Endodermal cell (in vitro differentiated cells): ENCODE measurements at regions not wholly inside any gene's neighbourhood (a gene's known extent, or its start where the extent isn't known, plus 50 kb on each side); places are given as distances from the start of the nearest gene placed in this dataset.
A peak's percentile ranks its signal among the peaks of the same experiment; 100 is the strongest.

Experiments
- DNase-seq: peaks from one replicate; pipeline ENCODE4 v3.0.0-alpha.2; 2017
- H3K27ac ChIP-seq: 2 replicates; pipeline ENCODE4 v1.5.1; 2013; ENCODE audit warnings: mild to moderate bottlenecking, low read depth, low read length, moderate library complexity
- H3K27me3 ChIP-seq: 2 replicates; pipeline ENCODE4 v1.6.1; 2013; ENCODE audit warnings: mild to moderate bottlenecking, low read length, moderate library complexity; ENCODE audit not compliant: insufficient read depth, control insufficient read depth, poor library complexity, severe bottlenecking
- H3K36me3 ChIP-seq: 2 replicates; pipeline ENCODE4 v1.7.0; 2013; ENCODE audit warnings: mild to moderate bottlenecking, low read length, moderate library complexity; ENCODE audit not compliant: control insufficient read depth, insufficient read depth
- H3K4me1 ChIP-seq: one replicate; pipeline ENCODE4 v1.7.0; 2013; ENCODE audit warnings: low read length; ENCODE audit not compliant: control insufficient read depth, insufficient read depth
- H3K4me3 ChIP-seq: 2 replicates; pipeline ENCODE4 v1.5.1; 2013; ENCODE audit warnings: mild to moderate bottlenecking, low read length, moderate library complexity
- H3K9ac ChIP-seq: 2 replicates; pipeline ENCODE4 v1.6.1; 2013; ENCODE audit warnings: mild to moderate bottlenecking, low read length, moderate library complexity; ENCODE audit not compliant: poor library complexity, severe bottlenecking; ENCODE audit errors: extremely low read depth
- H3K9me3 ChIP-seq: 2 replicates; pipeline ENCODE4 v1.6.1; 2013; ENCODE audit warnings: mild to moderate bottlenecking, low read length, moderate library complexity; ENCODE audit not compliant: control insufficient read depth
- H3K27ac Mint-ChIP-seq: 2 replicates; pipeline ENCODE4 v1.8.0; 2020; ENCODE audit warnings: mixed read lengths
- H3K27me3 Mint-ChIP-seq: 2 replicates; pipeline ENCODE4 v1.8.0; 2021; ENCODE audit warnings: mild to moderate bottlenecking, mixed read lengths; ENCODE audit not compliant: insufficient read depth
- H3K36me3 Mint-ChIP-seq: 2 replicates; pipeline ENCODE4 v1.8.0; 2020; ENCODE audit warnings: low read depth, mixed read lengths
- H3K4me1 Mint-ChIP-seq: 2 replicates; pipeline ENCODE4 v1.8.0; 2020; ENCODE audit warnings: mixed read lengths
- H3K4me3 Mint-ChIP-seq: 2 replicates; pipeline ENCODE4 v1.8.0; 2020; ENCODE audit warnings: mild to moderate bottlenecking, moderate library complexity, mixed read lengths
- H3K9me3 Mint-ChIP-seq: 2 replicates; pipeline ENCODE4 v1.8.0; 2020; ENCODE audit warnings: mild to moderate bottlenecking, mixed read lengths
- WGBS, 2 experiments: methylation state at CpG; one replicate each; pipeline versions ENCODE4 v1.1.5 to v1.1.7; 2013; ENCODE audit warnings: missing lambda C conversion rate in 2 of 2, mixed read lengths in 1 of 2; ENCODE audit not compliant: insufficient coverage in 1 of 2, insufficient read length in 1 of 2; 5-methylcytosine and 5-hydroxymethylcytosine counted together
- TF ChIP-seq, protein P1 (sequence below): fragments of 200-600 bp; sonication (generic); conservative IDR thresholded peaks from 2 replicates; pipeline ENCODE4 v1.5.0; 2021; ENCODE audit warnings: antibody characterized with exemption, mild to moderate bottlenecking

DNA sequence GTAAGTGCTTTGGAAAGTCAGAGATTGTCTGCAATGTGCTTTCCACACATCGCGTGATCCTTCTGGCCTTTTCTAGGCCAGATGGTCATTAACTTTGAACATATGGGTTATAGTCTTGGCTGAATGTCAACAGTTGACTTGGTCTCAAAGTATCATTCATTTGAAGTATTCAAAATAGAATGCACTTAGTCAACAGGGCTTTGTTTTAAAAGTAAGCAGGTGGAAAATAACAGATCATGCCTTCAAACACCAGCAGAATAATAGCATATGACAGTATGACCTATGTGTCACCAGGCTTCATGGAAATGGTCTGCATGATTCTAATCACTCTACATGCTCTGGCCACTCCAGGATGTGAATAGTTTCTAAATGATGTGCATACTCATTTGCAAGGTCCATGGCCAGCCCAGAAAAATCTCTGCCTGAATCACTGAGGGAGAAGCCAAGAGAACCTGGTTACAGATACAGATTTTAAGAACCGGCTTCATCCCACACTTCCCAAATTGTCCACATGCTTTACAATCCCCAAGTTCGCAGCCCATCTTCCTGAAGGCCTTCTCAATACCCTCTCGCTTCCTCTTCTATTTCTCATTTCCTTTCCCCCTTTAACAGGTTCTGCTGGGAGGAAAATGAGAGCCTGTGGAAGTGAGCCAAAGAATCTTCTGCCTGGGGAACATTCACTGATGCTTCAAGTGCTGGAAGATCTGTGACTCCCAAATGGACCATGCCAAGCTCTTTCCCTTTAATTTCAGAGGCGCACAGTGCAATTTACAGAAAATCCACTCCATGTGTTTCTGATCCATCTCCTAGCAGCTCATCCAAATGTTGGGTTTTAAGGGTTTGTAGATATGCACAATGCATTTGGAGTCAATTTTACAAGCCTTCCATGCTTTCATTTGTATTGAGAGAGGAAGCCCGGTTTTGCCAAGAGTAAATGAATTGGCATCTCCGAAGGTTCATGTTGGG, 122.8 kb upstream of the GDF10 start:
- WGBS, 2 experiments = 96% methylated on average over 7 to 8 of the region's 8 CpGs

DNA sequence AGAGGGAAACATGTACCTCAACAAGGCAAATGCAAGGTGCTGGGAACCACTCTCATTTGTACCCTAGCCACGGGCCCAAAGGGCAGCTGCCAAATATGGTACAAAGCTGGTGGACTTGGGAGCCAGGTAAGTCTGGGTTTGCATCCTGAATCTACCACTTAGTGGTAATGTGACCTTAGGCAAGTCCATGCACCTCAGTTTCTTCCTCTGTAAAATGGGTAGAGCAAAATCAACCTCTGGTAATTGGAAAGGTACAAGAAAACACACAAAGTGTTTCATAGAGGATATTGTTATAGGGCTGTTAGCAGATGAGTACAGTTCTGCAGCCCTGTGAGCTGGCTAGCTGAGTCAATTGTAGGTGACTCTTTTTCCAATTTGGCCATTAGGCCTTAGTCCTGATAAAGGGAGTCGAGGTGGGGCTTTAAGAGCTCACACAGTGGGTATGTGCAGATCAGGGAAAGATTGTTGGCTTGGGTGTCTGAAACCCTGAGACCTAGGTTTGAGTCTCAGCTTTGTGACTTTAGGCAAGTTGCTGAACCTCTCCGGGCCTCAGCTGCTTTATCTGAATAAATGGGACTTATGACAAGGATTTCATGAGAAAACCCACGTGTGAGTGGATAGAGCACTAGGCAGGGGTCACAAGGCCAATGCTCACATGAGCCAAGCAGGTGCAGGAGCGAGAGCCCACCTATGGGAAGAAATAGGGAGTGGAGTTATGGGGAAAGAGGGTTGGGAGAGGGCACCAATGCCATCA, 121.3 kb upstream of the GDF10 start:
- H3K36me3 ChIP-seq = no peaks in the 10 kb centered on the region

More for the DNA sequence above, 122.8 kb upstream of the GDF10 start:
- H3K36me3 Mint-ChIP-seq = no peaks in the 10 kb centered on the region
- Histone ChIP-seq H3K27me3 (peaks cover 23% of the 10 kb centered on the region), H3K9ac (no peak overlapping the region), H3K27ac (no peak overlapping the region), H3K4me1 (no peaks in the 10 kb centered on the region), H3K4me3 (no peak overlapping the region), H3K9me3 (no peaks in the 10 kb centered on the region), H3K36me3 (no peaks in the 10 kb centered on the region)
- DNase-seq = peak; percentile 11
- no peak overlapping the region for H3K27ac Mint-ChIP-seq
- peaks cover 4% of the 10 kb centered on the region for H3K27me3 Mint-ChIP-seq
- H3K4me1 Mint-ChIP-seq = peaks cover 19% of the 10 kb centered on the region
- TF ChIP-seq, protein P1, sequence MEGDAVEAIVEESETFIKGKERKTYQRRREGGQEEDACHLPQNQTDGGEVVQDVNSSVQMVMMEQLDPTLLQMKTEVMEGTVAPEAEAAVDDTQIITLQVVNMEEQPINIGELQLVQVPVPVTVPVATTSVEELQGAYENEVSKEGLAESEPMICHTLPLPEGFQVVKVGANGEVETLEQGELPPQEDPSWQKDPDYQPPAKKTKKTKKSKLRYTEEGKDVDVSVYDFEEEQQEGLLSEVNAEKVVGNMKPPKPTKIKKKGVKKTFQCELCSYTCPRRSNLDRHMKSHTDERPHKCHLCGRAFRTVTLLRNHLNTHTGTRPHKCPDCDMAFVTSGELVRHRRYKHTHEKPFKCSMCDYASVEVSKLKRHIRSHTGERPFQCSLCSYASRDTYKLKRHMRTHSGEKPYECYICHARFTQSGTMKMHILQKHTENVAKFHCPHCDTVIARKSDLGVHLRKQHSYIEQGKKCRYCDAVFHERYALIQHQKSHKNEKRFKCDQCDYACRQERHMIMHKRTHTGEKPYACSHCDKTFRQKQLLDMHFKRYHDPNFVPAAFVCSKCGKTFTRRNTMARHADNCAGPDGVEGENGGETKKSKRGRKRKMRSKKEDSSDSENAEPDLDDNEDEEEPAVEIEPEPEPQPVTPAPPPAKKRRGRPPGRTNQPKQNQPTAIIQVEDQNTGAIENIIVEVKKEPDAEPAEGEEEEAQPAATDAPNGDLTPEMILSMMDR = no peak
- H3K9me3 Mint-ChIP-seq = peaks cover 3% of the 10 kb centered on the region
- H3K4me3 Mint-ChIP-seq = no peak overlapping the region

DNA sequence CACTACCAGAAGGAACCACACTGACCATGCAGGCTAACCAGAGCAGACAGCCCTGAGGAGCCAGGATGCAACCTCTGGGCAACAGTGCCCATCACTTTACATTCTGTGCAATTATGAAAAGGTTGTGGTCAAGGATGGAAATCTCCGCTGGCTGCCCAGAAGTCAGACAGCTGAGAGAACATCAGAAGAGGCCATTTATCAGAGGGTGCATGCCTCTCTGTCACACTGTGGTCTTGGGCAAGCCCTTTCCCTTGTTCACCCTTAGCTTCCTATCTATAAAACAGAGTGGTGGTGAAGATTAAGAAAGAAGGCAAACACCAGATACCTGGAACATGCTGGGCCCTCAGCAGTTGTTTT, 120.7 kb upstream of the GDF10 start:
- H3K4me1 Mint-ChIP-seq = peaks cover 18% of the 10 kb centered on the region
- 88% methylated on average over 1 of the region's 1 CpG; no CpG with 5 or more reads in 1 of the 2 experiments for WGBS, 2 experiments

More for the DNA sequence above, 121.3 kb upstream of the GDF10 start:
- H3K27me3 ChIP-seq = peaks cover 23% of the 10 kb centered on the region
- H3K27ac ChIP-seq = no peak overlapping the region
- peaks cover 19% of the 10 kb centered on the region for H3K4me1 Mint-ChIP-seq
- peak; percentile 25 for DNase-seq
- TF ChIP-seq, protein P1 = no peak
- H3K27ac Mint-ChIP-seq = no peak overlapping the region
- H3K4me1 ChIP-seq = no peaks in the 10 kb centered on the region
- H3K4me3 Mint-ChIP-seq = no peak overlapping the region
- no peaks in the 10 kb centered on the region for H3K9me3 Mint-ChIP-seq
- 91 to 92% methylated on average over 5 of the region's 5 CpGs for WGBS, 2 experiments
- peaks cover 4% of the 10 kb centered on the region for H3K27me3 Mint-ChIP-seq
- H3K36me3 Mint-ChIP-seq = no peaks in the 10 kb centered on the region
- H3K9me3 ChIP-seq = no peaks in the 10 kb centered on the region
- H3K4me3 ChIP-seq = no peak overlapping the region
- H3K9ac ChIP-seq = no peak overlapping the region

More for the DNA sequence above, 120.7 kb upstream of the GDF10 start:
- Histone ChIP-seq H3K27ac (no peak overlapping the region), H3K4me1 (no peaks in the 10 kb centered on the region), H3K27me3 (peaks cover 23% of the 10 kb centered on the region), H3K9ac (no peak overlapping the region), H3K36me3 (no peaks in the 10 kb centered on the region), H3K9me3 (no peaks in the 10 kb centered on the region), H3K4me3 (no peak overlapping the region)
- H3K4me3 Mint-ChIP-seq = no peak overlapping the region
- no peaks in the 10 kb centered on the region for H3K36me3 Mint-ChIP-seq
- DNase-seq = peak; percentile 49
- peaks cover 4% of the 10 kb centered on the region for H3K27me3 Mint-ChIP-seq
- TF ChIP-seq, protein P1 = no peak
- H3K27ac Mint-ChIP-seq = no peak overlapping the region
- no peaks in the 10 kb centered on the region for H3K9me3 Mint-ChIP-seq
